ENCODE measurements at regions not wholly inside any gene's neighbourhood (a gene's known extent, or its start where the extent isn't known, plus 50 kb on each side); places are given as distances from the start of the nearest gene placed in this dataset.

DNA sequence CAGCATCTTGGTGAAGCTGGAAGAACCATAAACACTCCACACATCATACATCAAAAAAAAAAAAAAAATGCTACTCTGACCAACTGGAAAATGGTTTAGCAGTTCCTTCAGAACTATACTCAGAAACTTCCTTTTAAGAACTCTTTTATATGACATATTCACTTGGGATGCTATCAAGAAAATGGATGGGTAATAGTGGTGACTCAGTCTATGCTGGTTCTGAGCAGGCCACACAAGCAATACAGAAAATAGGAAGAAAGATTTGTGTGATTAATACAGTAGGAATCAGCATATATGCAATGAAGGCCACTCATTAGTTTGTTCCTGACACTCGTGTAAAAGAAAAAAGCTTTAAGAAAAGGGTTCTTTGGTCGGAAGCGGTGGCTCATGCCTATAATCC, 123.5 kb upstream of the FAT4 start:
- Histone ChIP-seq H3K4me3 (replicated peaks in 1 of 2; ENCODE audit: low read depth in 1 of 2, low read length in 2 of 2) (no peak overlapping the region), H3K4me2 (ENCODE audit: low read length) (no peak overlapping the region), H3K9me2 (ENCODE audit: insufficient read depth) (no peaks in the 10 kb centered on the region), H3K4me1 (ENCODE audit: control insufficient read depth in 1 of 2, insufficient read depth in 2 of 2, low read length in 2 of 2) (no peaks in the 10 kb centered on the region), H3K27me3 (ENCODE audit: insufficient read depth, low read length) (no peaks in the 10 kb centered on the region), H3K79me2 (ENCODE audit: insufficient read depth, low read length) (no peaks in the 10 kb centered on the region), H3K9ac (ENCODE audit: low read length) (no peak overlapping the region), H2AFZ (ENCODE audit: low read depth, low read length, poor library complexity, severe bottlenecking) (no peak overlapping the region), H3K27ac (ENCODE audit: low read depth, low read length) (no peak overlapping the region), H4K20me1 (ENCODE audit: insufficient read depth) (no peaks in the 10 kb centered on the region), H3K9me3 (ENCODE audit: control insufficient read depth in 1 of 2, insufficient read depth in 1 of 2, low read depth in 1 of 2, low read length in 2 of 2) (no peaks in the 10 kb centered on the region), H3K36me3 (ENCODE audit: control insufficient read depth in 1 of 2, insufficient read depth in 2 of 2, low read length in 2 of 2) (no peaks in the 10 kb centered on the region)
- CTCF ChIA-PET = no interaction called here
- no peak for ATAC-seq
- no peak for DNase-seq (ENCODE audit: low read depth, low spot score)
- intact Hi-C loops (cut with micrococcal nuclease) = no loop called here
- POLR2A ChIA-PET = no interaction called here
- RAD21 ChIA-PET (ENCODE audit: low non-redundant PET in 1 of 2, low total read pairs in 2 of 2, uncharacterized antibody in 2 of 2, unreplicated experiment in 2 of 2) = no interaction called here
- BruUV-seq (replicated peaks) = no TSS peak
- no peak for TF ChIP-seq TCF7L2 (IDR thresholded peaks at IDR 0.05; ENCODE audit: borderline replicate concordance, extremely low read depth, insufficient read depth, insufficient read length)
- TF ChIP-seq ZFX (IDR thresholded peaks at IDR 0.05) = no peak
- TF ChIP-seq POLR2AphosphoS5 (IDR thresholded peaks at IDR 0.05; ENCODE audit: low read depth, low read length) = no peak
- TF ChIP-seq EZH2phosphoT487 (IDR thresholded peaks at IDR 0.05; ENCODE audit: borderline replicate concordance) = no peak
- no peak for TF ChIP-seq ATF3 (IDR thresholded peaks at IDR 0.05)
- TF ChIP-seq ZNF274 (IDR thresholded peaks at IDR 0.05; ENCODE audit: low read depth, low read length) = no peak
- no peak for TF ChIP-seq ZBTB33 (IDR thresholded peaks at IDR 0.05; ENCODE audit: extremely low read depth, insufficient replicate concordance, low read length)
- TF ChIP-seq EZH2 (IDR thresholded peaks at IDR 0.05) = no peak
- TF ChIP-seq EGR1 (IDR thresholded peaks at IDR 0.05; ENCODE audit: low read depth) = no peak
- no peak for TF ChIP-seq RAD21 (IDR thresholded peaks at IDR 0.05; ENCODE audit: low read depth)
- TF ChIP-seq SRF (IDR thresholded peaks at IDR 0.05; ENCODE audit: low read depth) = no peak
- TF ChIP-seq JUND (IDR thresholded peaks at IDR 0.05) = no peak
- TF ChIP-seq FOSL1 (IDR thresholded peaks at IDR 0.05; ENCODE audit: low read depth) = no peak
- no peak for TF ChIP-seq POLR2A (IDR thresholded peaks at IDR 0.05; ENCODE audit: borderline replicate concordance, extremely low read depth, insufficient read depth, insufficient read length)
- TF ChIP-seq, protein P1, sequence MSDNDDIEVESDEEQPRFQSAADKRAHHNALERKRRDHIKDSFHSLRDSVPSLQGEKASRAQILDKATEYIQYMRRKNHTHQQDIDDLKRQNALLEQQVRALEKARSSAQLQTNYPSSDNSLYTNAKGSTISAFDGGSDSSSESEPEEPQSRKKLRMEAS (IDR thresholded peaks at IDR 0.05) = no peak
- no peak for TF ChIP-seq CBX3 (IDR thresholded peaks at IDR 0.05; ENCODE audit: low read depth)
- TF ChIP-seq CTCF (IDR thresholded peaks at IDR 0.05 in 2 of 3, conservative IDR thresholded peaks at IDR 0.05 in 1 of 3; ENCODE audit: borderline replicate concordance in 1 of 3, insufficient read depth in 1 of 3, low read depth in 2 of 3, low read length in 2 of 3) = no peak
- no peak for TF ChIP-seq SP1 (IDR thresholded peaks at IDR 0.05; ENCODE audit: low read depth)

Measured in HCT116 (cell line).